Fibroblast of pulmonary artery (primary cell): ENCODE measurements at regions not wholly inside any gene's neighbourhood (a gene's known extent, or its start where the extent isn't known, plus 50 kb on each side); places are given as distances from the start of the nearest gene placed in this dataset.
"Not testable (repeated sequence)": the region's sequence is repeated elsewhere in the genome, so short reads cannot be mapped to it uniquely, and the experiment has no call there.

ENCODE experiments used
- DNase-seq: peaks from one replicate; pipeline ENCODE4 v3.0.0-alpha.2; 2010; ENCODE audit warnings: low read depth
- H3K4me3 ChIP-seq: replicated peaks from 2 replicates; pipeline ENCODE4 v1.5.1; 2011; ENCODE audit warnings: low read depth, mild to moderate bottlenecking, control low read depth, low read length, moderate library complexity
- TF ChIP-seq, protein P1 (sequence below): IDR thresholded peaks from 2 replicates; pipeline ENCODE4 v1.5.1; 2011; ENCODE audit warnings: mild to moderate bottlenecking, control low read depth, low read length, inconsistent platforms; ENCODE audit errors: missing control alignments

DNA sequence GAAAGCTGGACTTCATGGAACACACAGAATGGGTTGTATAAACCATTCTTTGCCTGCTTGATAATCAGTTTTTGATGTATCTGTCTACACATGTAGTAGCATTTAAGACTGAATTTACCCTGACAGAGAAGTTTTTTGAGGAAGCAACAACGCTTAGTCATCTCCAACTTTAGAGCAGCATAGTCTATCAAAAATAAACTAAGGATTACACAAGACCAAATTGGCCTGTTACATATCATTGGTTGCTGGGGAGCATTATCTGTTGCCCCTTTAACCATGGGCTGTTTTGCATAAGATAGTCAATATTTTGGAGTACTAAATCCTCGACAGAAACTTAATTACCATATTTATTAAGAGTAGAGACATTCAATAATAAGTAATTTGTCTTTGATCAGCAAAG, 347.4 kb downstream of the FAM47B start:
- H3K4me3 ChIP-seq = no peak overlapping the region
- DNase-seq = no peak
- TF ChIP-seq, protein P1, sequence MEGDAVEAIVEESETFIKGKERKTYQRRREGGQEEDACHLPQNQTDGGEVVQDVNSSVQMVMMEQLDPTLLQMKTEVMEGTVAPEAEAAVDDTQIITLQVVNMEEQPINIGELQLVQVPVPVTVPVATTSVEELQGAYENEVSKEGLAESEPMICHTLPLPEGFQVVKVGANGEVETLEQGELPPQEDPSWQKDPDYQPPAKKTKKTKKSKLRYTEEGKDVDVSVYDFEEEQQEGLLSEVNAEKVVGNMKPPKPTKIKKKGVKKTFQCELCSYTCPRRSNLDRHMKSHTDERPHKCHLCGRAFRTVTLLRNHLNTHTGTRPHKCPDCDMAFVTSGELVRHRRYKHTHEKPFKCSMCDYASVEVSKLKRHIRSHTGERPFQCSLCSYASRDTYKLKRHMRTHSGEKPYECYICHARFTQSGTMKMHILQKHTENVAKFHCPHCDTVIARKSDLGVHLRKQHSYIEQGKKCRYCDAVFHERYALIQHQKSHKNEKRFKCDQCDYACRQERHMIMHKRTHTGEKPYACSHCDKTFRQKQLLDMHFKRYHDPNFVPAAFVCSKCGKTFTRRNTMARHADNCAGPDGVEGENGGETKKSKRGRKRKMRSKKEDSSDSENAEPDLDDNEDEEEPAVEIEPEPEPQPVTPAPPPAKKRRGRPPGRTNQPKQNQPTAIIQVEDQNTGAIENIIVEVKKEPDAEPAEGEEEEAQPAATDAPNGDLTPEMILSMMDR = no peak

DNA sequence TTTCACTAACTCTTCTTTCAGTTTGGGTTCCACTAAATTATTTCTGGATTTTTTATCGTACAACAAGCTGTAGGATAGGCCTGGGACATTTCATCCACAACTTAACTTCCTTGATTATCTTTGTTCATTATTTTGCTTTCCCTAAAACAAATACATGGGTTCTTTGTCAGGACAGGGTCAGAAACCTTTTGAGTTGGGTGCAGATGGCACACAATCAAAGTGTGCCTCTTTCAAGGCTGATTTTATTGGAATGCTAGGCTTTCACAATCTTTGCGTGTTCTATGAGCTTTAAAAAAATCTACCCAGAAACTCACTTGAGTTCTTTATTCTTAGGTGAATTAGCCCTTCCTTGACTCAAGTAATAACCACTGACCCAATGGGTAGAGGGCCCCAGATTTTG, 348.4 kb downstream of the FAM47B start:
- DNase-seq = no peak
- H3K4me3 ChIP-seq = no peak overlapping the region
- TF ChIP-seq, protein P1 = no peak

DNA sequence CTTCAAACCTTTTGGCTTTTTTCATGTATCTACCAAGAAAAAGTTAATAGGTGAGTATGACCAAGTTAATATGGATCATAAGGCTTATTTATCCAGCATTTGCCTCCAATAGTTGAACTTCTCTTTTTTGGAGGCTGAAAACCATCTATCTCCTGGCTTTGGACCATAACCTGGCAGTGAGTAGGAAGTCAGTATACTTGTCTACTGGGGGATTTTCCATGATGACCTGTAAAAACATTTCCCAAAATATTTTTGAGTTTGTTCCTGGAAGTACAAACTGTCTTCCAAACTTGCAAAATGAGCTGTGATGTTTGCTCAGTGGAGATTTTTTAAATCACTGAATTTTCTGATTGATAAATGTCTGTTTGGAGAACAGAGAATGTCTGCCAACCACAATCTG, 349.9 kb downstream of the FAM47B start:
- TF ChIP-seq, protein P1 = no peak
- no peak for DNase-seq
- H3K4me3 ChIP-seq = no peak overlapping the region

DNA sequence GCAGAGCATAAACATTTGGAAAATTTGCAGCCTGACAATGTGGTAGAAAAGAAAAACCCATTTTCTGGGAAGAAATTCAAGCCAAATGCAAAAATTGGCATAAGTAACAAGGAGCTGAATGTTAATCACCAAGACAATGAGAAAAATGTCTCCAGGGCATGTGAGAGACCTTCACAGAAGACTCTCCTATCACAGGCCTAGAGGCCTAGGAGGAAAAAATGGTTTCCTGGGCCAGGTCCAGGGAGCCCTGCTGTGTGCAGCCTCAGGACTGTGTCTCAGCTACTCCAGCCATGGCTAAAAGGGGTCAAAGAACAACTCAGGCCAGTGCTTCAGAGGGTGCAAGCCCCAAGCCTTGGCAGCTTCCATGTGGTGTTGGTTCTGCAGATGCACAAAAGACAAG, 362.4 kb downstream of the FAM47B start:
- DNase-seq, H3K4me3 ChIP-seq: not testable (repeated sequence)

DNA sequence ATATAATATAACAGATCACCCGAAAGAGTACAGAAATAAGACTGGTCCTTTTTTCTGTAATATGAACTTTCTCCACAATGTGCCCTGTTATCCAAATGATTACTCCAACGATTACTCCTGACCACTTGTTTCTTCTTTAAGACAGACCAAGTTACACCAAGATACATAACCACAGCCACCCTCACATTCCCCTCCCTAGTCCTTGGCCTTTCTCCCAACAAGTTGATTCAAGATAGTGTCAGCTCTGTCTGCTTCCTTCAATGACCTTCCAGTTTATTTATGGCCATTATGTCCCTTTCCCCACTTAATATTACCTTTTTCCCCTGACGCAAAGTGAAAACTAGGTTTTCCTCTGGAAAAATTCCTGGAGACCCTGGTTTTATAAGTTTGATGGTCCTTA, 397.2 kb downstream of the FAM47B start:
- no peak for DNase-seq
- TF ChIP-seq, protein P1 = no peak

DNA sequence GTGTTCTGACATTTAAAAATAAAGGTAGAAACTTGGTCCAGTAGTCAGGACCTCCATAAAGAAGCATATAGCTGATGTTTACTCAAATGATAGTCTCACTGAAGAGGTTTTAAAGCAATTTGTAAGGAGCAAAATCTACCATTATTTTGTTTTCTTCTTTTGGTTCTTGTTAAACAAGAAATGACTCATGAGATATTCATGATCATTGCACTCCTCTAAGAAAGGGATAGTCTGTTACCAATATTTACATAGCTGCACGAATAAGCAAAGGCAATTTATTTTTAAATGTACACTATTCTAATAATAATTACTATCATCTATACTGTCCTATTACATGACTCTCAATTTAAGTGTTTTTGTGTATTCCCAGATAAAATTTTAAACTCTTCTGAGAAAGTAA, 397.9 kb downstream of the FAM47B start:
- TF ChIP-seq, protein P1 = no peak
- DNase-seq = no peak
- no peak overlapping the region for H3K4me3 ChIP-seq

More for the DNA sequence above, 397.2 kb downstream of the FAM47B start:
- H3K4me3 ChIP-seq = no peak overlapping the region

DNA sequence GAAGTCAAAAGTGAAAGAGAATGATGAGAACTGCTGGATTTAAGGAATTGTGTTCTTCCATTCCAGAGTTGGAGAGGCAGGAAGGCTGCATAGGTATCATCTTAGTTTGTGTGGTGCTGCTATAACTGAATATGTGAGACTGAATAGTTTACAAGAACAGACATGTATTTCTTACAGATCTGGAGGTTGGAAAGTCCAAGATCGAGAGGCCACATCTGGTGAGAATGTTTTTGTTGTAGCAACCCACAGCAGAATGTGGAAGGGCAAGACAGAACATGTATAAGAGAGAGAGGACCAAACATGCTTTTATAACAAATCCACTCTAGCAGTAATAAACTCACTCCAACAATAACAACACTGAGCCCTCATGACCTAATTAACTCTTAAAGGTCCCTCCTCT, 408.6 kb downstream of the FAM47B start:
- TF ChIP-seq, protein P1 = no peak

More for the DNA sequence above, 408.6 kb downstream of the FAM47B start:
- no peak for DNase-seq
- H3K4me3 ChIP-seq = no peak overlapping the region
